GM12878 (cell line): ENCODE measurements at regions not wholly inside any gene's neighbourhood (a gene's known extent, or its start where the extent isn't known, plus 50 kb on each side); places are given as distances from the start of the nearest gene placed in this dataset.

ENCODE experiments used
- CEBPZ ChIP-seq: fragments of 150-350 bp; IDR thresholded peaks from 2 replicates; pipeline ENCODE4 v1.6.1; 2016; ENCODE audit warnings: low read depth, low read length
- CREB1 ChIP-seq: IDR thresholded peaks from 2 replicates; pipeline ENCODE4 v1.6.1; 2012; ENCODE audit warnings: low read depth, mild to moderate bottlenecking, inconsistent platforms
- CTCF ChIP-seq, 3 experiments: IDR thresholded peaks in 2 of 3; conservative IDR thresholded peaks in 1 of 3; 2 replicates each; pipeline ENCODE4 v1.5.1; 2011; ENCODE audit warnings: low read depth in 3 of 3, low read length in 3 of 3, mild to moderate bottlenecking in 3 of 3, control low read depth in 2 of 3, moderate library complexity in 2 of 3, inconsistent platforms in 1 of 3, mixed read lengths in 1 of 3; ENCODE audit not compliant: control insufficient read depth in 2 of 3, insufficient read depth in 1 of 3; ENCODE audit errors: extremely low read depth in 1 of 3
- EGR1 ChIP-seq, 2 experiments: IDR thresholded peaks; 1 replicate in 1 of 2; 2 replicates in 1 of 2; pipeline ENCODE4 v1.6.1; 2011 to 2012; ENCODE audit warnings: low read depth in 2 of 2, low read length in 2 of 2, borderline replicate concordance in 1 of 2, mild to moderate bottlenecking in 1 of 2, moderate library complexity in 1 of 2
- FOXK2 ChIP-seq: fragments of 450-650 bp; IDR thresholded peaks from 2 replicates; pipeline ENCODE4 v1.6.1; 2017; ENCODE audit warnings: mild to moderate bottlenecking, moderate library complexity
- GATAD2B ChIP-seq: fragments of 450-650 bp; conservative IDR thresholded peaks from 2 replicates; pipeline ENCODE4 v1.6.1; 2017; ENCODE audit warnings: low read depth, mild to moderate bottlenecking, moderate library complexity
- IRF3 ChIP-seq: fragments of 450-650 bp; IDR thresholded peaks from 2 replicates; pipeline ENCODE4 v1.6.1; 2014; ENCODE audit warnings: mild to moderate bottlenecking
- IRF4 ChIP-seq: IDR thresholded peaks from 2 replicates; pipeline ENCODE4 v1.6.1; 2011; ENCODE audit warnings: low read depth, low read length
- JUNB ChIP-seq: IDR thresholded peaks from 2 replicates; pipeline ENCODE4 v1.6.1; 2016; ENCODE audit warnings: antibody characterized with exemption, mild to moderate bottlenecking
- MTA3 ChIP-seq: IDR thresholded peaks from 2 replicates; pipeline ENCODE4 v1.6.1; 2012; ENCODE audit warnings: low read length, inconsistent platforms, borderline replicate concordance
- MXI1 ChIP-seq: fragments of 150-350 bp; IDR thresholded peaks from 2 replicates; pipeline ENCODE4 v1.6.1; 2011; ENCODE audit warnings: low read depth, mild to moderate bottlenecking, inconsistent platforms, low read length, improper control_type of control experiment
- MYB ChIP-seq: fragments of 150-350 bp; IDR thresholded peaks from 2 replicates; pipeline ENCODE4 v1.6.1; 2014; ENCODE audit warnings: mild to moderate bottlenecking, low read depth, low read length, borderline replicate concordance
- NKRF ChIP-seq: fragments of 450-650 bp; conservative IDR thresholded peaks from 2 replicates; pipeline ENCODE4 v1.6.1; 2017; ENCODE audit warnings: mild to moderate bottlenecking, moderate library complexity
- PAX5 ChIP-seq: IDR thresholded peaks from 2 replicates; pipeline ENCODE4 v1.6.1; 2011; ENCODE audit warnings: low read depth, low read length, borderline replicate concordance
- PAX8 ChIP-seq: fragments of 450-650 bp; IDR thresholded peaks from 2 replicates; pipeline ENCODE4 v1.6.1; 2017; ENCODE audit warnings: mild to moderate bottlenecking, moderate library complexity
- POLR2A ChIP-seq: IDR thresholded peaks from 2 replicates; pipeline ENCODE4 v1.6.1; 2011; ENCODE audit warnings: low read depth, mild to moderate bottlenecking, low read length
- POLR2AphosphoS2 ChIP-seq: IDR thresholded peaks from 2 replicates; pipeline ENCODE4 v1.6.1; 2011; ENCODE audit warnings: low read depth, mild to moderate bottlenecking, low read length, improper control_type of control experiment, moderate library complexity
- SIX5 ChIP-seq: IDR thresholded peaks from 2 replicates; pipeline ENCODE4 v1.6.1; 2011; ENCODE audit warnings: mild to moderate bottlenecking, low read depth, low read length, moderate library complexity; ENCODE audit not compliant: severe bottlenecking
- SMAD1 ChIP-seq: fragments of 450-650 bp; IDR thresholded peaks from 2 replicates; pipeline ENCODE4 v1.6.1; 2018; ENCODE audit warnings: mild to moderate bottlenecking, low read depth; ENCODE audit not compliant: partially characterized antibody
- SMARCA5 ChIP-seq: fragments of 450-650 bp; IDR thresholded peaks from 2 replicates; pipeline ENCODE4 v1.6.1; 2017; ENCODE audit warnings: mild to moderate bottlenecking
- TARDBP ChIP-seq: IDR thresholded peaks from 2 replicates; pipeline ENCODE4 v1.6.1; 2016; ENCODE audit warnings: borderline replicate concordance
- USF2 ChIP-seq: IDR thresholded peaks from 2 replicates; pipeline ENCODE4 v1.6.1; 2011; ENCODE audit warnings: low read depth, low read length, improper control_type of control experiment, borderline replicate concordance
- YBX1 ChIP-seq: fragments of 450-650 bp; IDR thresholded peaks from 2 replicates; pipeline ENCODE4 v1.6.1; 2016; ENCODE audit warnings: antibody characterized with exemption

- no peak for TF ChIP-seq CEBPZ
- no peak for TF ChIP-seq MTA3
- TF ChIP-seq TARDBP: no peak
- no peak for TF ChIP-seq JUNB
- no peak for TF ChIP-seq CREB1
- TF ChIP-seq POLR2AphosphoS2: no peak
- TF ChIP-seq CTCF (IDR thresholded peaks at IDR 0.05 in 2 of 3, conservative IDR thresholded peaks at IDR 0.05 in 1 of 3; ENCODE audit: control insufficient read depth in 2 of 3, extremely low read depth in 1 of 3, insufficient read depth in 1 of 3, low read depth in 3 of 3, low read length in 3 of 3): no peak
- TF ChIP-seq EGR1 (IDR thresholded peaks at IDR 0.05; ENCODE audit: borderline replicate concordance in 1 of 2, low read depth in 2 of 2, low read length in 2 of 2): no peak
- peak; percentile 45; the same call in 1 of the 2 replicates for TF ChIP-seq NKRF
- TF ChIP-seq USF2: no peak
- TF ChIP-seq MXI1: no peak
- TF ChIP-seq GATAD2B: peak; percentile 56; the same call in 1 of the 2 replicates
- 0 out of 2 replicates have a peak, but pooled peaks have one; percentile 44 for TF ChIP-seq PAX5
- 0 out of 2 replicates have a peak, but pooled peaks have one; percentile 32 for TF ChIP-seq POLR2A
- TF ChIP-seq SMARCA5: 0 out of 2 replicates have a peak, but pooled peaks have one; percentile 29
- no peak for TF ChIP-seq SIX5
- no peak for TF ChIP-seq MYB
- no peak for TF ChIP-seq PAX8
- no peak for TF ChIP-seq FOXK2
- TF ChIP-seq IRF3: no peak
- TF ChIP-seq YBX1: no peak
- TF ChIP-seq SMAD1: no peak
- TF ChIP-seq IRF4: no peak
Measured at GRCh38 chr13:22915442-22916082, 265.2 kb upstream of the SGCG start (continued).
